Endometrium (tissue), 2 donors: ENCODE measurements at regions not wholly inside any gene's neighbourhood (a gene's known extent, or its start where the extent isn't known, plus 50 kb on each side); places are given as distances from the start of the nearest gene placed in this dataset.

ENCODE experiments used
- FAIRE-seq: peaks from 2 replicates; lab custom pipeline; 2012; peaks lifted over from hg19 to GRCh38; lab: Jason Lieb, UNC
- donor health status: control.
- donor health status: control.

DNA sequence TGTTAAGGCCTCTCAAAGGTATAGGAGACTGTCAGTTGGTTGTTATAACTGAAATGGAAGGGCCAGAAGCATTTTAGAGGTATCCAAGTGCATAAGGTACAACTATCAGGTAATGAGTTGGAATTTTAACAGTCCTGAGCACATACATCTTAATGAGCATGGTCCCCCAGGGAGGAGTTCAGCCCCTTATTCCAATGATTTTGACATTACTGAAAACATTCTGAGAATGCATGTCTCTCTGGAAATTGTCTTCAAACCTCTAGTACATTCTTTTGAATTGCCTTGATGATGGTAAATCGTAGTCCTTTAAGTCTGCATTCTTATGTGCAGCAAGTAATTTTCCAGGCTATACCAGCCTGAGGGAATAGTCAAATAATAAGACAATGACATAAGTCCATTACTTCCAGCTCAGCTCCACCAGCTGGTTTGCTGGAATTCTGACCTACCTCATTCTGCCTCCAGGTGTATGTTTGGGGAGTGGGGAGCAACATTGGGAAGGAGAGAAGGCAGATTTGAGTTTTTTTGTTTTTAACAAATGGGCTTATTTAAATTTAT is 239.2 kb downstream of the MSRB3 start:
- FAIRE-seq: no peak

DNA sequence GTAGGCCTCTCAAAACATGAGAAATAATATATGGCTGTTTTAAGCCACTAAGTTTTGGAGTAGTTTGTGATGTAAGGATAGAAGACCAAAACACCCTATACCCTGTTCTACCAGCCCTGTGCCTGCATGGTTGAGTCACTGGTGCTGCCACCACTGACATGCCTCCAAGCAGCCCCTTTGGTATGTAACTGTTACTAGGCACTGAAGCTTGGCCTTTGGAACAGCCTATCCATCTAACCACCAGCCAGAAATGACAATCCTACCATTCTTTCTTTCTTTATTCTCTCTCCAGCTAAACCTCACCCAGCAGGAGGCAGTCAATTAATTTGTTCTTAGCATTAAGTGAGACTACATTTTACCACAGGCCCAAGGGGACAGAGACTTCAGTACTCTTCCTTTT is 240.3 kb downstream of the MSRB3 start:
- FAIRE-seq: no peak

DNA sequence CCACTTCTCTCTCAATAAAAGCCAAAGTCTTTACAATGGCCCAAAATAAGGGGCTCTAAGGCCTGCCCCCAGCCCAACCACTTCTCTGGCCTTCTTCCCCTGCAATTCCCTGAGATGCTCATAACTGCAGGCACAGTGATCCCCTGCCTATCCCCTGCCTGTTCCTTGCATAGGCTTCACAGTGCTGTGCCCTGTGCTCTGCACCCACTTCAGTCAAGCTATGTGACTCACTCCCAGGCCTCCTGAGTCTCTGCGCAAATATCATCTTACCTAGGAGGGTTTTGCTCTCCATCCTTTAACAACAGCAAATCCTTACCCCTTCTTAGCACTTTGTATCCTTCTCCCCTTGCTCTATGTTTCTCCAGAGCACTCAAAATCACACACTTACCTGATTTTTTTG is 242.2 kb downstream of the MSRB3 start:
- no peak for FAIRE-seq

DNA sequence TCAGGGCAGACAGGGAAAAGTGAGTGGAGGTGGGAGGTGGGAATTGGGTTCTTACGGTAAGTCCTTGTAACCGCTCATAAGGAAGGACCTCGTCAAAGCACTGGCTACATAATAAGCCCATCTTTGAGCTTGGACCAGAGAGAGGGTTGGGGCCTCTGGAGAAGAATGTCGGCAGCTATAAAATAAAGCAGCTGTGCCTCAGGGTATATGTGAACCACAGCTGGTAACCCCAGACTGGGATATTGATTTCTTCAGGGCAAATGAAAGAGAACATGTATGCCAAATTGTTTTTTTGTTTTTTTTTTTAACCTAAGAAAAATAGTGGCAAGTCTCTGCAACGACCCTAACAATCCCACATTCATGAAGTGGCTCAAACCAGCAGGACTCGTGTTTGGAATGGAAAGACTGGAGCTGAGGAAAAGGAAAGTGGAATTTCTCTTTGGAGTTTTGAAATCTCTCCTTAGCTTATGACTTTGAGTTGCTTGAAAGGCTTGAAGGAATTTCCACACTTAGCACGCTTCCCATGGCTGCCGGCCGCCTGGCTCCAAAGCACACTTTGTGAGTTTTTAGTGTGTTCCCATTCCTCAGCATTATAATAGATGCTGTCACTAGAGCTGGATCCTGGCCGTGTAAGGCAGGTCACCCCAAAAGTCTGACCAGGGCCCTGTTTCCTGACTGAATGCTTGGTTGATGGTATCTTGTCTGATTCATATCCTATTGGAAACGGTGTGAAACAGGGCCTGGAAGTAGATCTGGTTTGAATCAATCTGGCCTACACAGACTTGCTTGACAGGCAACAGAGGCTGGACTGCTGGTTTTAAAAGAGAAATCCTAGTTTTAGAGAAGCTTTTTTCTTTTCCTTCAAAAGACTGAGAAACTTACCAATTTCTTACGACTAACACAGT is 244.7 kb downstream of the MSRB3 start:
- no peak for FAIRE-seq

DNA sequence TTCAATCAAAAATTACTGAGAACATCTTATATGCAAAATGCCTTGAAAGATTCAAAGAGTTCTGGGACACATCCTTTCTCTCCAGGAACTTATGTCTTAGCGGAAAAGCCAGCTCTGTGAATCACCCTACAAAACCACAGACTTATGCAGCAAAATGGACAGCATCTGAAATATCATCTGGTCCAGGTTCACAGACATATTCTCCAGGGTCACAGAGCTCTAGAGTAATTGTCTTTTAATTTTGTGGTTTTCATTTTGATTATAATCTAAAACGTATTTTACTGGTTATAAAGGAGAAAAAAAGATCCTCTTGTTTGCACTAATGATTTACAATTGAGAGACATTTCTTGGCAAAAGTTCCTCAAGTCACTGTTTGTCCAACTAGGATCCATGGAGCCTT is 246.2 kb downstream of the MSRB3 start:
- no peak for FAIRE-seq

DNA sequence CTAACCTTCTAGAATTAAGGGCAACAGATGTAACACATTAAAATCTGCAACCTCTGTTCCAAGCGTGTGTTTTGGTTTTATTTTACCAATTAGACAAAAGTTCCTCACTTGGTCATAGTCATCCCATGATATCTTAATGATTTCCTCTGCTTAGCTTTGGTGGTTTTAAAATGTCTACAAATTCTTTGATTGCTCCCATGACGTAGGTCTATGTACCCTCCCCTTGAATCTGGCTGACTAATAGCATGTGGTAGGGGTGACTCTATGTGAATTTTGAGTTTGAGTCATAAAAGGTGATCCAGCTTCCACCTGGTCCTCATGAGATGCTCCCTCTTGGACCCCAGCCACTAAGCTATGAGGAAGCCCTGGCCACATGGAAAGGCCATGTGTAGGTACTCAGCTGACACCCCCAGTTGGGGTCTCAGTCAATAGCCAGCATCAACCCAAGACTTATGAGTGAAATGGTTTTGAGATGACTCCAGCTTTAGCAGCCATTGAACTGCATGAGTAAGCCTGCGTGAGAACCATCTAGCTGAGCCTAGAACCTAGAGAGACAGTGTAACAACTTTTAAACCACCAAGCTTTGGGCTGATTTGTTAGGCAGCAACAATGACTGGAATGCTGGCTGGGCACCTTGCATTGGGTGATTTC is 247.1 kb downstream of the MSRB3 start:
- no peak for FAIRE-seq

DNA sequence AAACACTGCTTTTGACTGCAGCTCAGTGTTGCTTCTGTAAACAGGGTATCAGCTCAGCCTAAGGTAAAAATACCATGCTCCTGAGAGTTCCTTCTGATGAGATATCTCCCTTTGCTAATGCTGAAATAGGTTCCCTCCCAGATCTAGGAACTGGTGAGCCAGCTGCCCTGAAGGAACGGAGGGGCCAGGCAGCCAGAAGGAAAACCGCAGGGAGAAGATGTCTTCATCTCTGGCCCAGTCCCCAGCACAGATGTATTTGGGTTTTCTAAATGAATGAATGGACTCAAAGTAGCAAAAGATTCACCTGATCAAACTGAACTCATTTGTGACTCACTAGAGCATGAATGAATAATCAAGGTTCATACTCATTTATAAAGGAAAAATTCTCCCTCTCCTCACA is 247.8 kb downstream of the MSRB3 start:
- FAIRE-seq: no peak

DNA sequence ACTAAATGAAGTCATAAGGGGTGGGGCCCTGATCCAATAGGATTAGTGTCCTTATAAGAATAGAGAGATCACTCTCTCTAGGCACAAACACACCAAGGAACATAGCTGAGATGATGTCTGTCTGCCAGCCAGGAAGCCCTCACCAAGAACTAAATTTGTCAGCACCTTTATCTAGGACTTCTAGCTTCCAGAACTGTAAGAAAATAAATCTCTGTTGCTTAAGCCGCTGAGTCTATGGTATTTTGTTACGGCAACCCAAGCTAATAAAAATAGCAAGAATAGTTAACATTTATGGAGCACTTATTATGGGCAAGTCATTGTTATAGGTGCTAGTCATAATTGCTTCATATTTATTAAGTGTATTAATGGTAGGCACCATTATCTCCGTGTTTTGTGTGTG is 249.6 kb downstream of the MSRB3 start:
- no peak for FAIRE-seq

DNA sequence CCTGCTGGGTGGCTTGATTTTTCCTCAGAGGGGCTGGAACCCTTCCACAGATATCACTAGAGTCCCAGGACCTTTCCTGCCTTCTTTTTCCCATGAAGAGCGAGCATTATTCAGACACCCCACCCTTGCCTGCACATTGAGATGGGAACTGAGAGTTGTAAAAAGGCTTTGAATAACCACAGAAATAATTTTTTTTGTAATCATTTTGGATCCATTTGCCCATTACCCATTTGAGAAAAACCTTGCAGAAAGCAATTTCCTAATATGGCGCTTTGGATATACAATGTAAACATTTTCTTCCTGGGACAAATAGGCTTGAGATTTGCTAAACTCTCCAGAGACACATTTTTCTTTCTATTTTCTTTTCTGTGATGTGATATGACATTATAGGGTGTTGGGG is 250.6 kb downstream of the MSRB3 start:
- FAIRE-seq: no peak

DNA sequence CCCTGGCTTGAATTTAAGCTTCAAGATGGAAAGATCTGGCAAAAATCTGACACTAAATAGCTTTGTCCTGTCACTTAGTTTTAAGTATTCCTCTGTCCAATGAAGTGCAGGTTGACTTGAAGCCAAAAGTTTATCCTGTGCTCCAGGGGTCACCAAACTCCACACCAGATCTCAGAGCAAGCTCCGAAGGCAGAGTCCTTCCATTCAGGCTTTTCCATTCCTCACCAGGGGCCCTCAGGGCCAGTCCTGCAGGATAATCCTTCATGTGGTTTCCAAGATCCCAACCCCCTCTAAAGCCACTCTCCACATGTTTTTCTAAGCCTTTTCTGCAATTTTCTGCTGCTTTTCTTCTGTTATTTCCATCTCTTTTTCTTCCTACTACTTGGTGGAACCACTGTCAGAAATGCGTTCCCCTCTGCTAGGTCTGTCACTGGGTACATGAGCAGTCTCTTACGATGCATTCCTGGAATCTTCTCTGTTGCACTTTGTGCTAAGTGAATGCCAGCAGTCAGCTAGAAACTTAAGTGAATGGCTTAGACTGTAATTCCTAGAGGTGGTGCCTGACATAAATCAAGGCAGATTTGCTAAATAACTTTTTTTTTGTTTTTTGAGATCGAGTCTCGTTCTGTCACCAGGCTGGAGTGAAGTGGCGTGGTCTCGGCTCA is 251.4 kb downstream of the MSRB3 start:
- no peak for FAIRE-seq

DNA sequence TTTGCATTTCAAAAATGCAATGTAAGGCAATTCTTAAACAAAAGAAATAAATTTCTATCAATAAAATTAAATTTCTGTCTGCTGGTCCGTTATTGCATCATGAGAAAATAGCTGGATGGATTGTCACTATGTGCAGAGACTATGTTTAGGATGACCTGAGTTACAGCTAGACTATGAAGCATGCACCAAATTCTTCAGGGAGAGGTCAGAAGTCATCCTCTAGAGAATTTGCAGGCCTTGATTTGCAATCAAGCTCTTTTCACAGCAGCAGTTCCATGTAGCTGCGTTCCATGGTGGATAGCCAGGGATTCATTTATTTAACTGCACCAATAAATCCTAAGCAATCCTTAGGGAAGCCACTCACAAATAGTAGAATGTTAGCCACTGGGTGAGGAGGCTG is 253.7 kb downstream of the MSRB3 start:
- no peak for FAIRE-seq

DNA sequence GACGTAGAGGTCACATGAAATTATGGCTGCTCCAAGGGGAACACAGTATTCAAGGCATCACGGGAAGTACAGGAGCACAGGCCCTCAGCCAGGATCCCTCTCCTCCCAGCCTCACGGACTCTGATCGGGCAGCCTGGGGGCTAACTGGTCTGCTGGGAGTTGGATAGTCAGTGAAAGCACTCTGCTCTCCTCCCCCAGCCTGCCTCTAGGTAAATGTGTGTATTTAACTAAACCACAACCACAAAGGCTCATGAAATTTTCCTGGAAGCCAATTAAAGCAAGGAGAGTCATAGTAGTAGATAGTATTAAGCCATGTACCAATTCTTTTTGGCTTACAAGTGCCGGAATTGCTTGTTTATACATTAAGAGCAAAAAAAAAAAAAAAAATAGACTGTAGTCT is 254.3 kb downstream of the MSRB3 start:
- no peak for FAIRE-seq

DNA sequence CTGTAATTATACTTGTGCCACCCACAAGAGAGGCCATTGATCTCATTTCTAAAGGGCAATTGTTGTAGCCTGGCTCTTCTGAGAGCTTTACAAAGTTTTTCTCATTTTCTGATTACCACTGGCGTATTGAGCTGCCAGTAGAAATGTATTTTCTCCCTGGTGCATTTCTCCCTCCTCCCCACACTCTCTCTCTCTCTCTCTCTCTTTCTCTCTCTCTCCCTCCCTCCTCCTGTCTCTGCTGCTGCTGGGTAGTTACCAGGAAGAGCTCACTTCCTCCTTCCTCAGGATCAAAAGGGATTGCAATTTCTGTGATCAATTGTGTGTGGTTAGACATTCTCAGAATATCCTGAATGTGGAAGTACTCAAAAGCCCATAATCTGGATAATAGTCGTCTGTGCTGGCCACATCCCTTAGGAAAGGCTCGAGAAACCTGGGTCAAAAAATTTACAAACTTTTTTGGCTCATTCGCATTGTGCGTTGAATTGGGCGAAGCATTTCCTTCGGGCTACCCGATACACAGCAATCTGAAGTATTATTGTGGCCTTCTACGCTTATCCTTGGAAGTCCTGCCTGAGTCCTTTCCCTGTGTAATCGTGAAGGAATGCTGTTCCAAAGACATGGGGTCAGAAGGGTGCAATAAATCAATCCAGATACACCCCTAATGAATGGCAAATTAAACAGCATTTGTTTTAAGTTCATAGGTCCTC is 254.8 kb downstream of the MSRB3 start:
- FAIRE-seq: no peak

DNA sequence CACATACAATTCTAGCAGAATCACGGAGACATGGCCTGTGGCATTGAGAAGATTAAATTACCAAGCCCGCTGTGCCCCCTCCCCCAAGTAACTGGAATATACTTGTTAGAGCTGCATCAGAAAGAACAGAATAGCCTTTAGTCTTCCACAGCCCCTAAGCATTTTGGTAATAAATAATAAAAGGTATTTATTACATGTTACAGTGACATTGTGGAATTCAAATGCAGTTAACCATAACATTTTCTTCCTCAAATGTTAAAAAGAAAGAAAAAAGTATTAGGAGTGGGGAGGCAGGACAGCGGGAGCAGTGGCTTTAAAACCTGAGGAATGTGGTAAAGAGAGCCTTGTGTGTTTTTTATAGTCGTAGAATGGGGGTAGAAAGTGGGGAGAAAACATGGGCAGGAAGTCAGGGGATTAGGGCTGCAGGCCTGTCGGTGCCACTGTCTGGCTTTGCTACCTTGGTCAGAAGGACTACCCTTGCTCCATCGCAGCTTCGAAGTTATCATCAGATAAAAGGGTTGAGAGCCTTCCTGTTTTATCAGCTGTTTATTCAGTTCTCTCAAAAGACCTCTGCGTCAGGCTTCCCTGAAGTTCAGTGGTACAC is 255.9 kb downstream of the MSRB3 start:
- no peak for FAIRE-seq

DNA sequence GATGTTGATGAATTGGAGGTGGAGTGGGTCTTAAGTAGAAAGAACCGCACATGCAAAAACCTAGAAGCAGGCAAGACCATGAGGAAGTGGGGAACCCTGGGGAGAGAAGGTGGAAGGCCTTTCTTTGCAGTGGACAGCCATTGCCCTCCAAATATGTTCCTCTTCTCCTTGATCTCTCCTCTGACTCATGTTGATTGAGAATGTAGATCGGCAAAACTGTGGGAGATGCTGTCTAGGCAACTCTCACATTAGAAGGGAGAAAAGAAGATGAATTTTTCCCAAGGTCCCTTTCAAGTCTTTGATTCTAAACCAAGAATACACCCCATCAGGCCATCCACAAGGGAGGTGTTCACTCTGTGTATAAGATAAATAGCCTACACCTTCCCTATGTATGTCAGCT is 257.5 kb downstream of the MSRB3 start:
- no peak for FAIRE-seq

DNA sequence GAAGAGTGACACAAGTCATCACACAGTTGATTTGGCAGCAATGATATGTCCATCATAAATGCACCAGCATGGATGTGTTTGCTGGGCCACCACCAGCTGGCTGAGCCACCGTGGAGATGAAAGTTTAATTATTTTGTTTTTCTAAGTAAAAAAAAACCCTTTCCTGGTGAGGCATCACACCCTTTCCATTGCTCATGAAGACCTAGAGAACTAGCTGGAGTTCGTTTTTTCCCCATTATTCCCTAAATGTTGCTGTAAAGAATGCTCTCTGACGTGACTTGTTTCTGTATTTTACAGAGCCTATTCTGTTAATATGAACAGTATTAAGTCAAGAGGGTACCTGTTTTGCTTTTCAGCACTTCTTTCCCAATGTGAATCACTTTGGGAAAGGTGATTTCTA is 257.9 kb downstream of the MSRB3 start:
- FAIRE-seq: no peak

DNA sequence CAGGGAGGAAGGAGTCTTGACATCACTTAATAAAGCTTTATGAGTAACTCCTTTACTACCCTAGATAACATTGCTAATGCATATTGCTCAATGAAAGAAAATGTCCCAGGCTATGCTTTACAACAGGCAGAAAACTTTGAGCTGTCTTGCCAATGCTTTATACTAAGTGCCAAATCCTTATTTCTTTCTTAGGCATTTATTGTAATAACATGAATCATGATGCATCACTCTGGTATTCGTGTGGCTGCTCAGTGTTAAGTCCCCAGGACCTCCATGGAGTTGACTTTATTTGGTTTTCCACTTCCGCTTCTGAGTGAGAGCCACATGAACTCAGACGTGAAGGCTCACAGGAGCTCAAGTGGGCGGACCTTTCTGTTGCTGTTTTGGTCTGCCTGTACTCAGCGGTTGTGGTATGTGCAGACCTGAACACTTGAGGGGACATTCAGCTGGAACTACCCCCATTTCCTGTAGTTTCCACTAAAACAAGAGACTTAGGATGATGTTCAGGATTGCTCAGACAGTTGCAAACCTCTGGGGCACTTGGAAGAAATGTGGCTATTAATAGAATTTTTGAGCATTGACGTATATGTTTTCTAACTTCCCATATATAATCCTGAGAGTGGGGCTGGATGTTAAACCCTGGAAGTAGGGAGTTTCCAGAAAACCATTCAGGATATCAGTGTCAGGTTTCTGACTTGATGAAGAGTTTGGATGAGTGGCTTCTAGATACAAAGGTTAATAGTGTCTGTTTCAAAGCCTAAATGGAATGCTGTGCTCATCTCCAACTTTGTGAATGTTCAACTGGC is 258.6 kb downstream of the MSRB3 start:
- FAIRE-seq: peak; percentile 88

DNA sequence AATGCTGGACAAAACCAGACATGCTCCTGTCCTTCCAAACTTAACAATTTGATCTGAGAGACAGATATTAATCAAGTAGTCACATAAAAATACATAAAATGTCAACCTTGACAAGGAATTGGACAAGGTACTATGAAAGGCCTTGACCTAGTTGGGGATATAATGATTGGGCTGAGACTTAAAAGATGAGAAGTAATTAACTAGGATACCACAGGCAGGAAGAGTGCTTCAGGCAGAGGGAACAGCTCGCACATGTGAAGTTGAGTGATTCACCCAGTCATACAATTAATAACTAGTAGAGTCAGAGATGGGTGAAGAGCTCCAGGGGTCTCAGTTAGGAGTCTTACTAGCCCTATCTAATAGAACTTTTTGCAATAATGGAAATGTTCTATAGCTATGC is 259.5 kb downstream of the MSRB3 start:
- FAIRE-seq: no peak

DNA sequence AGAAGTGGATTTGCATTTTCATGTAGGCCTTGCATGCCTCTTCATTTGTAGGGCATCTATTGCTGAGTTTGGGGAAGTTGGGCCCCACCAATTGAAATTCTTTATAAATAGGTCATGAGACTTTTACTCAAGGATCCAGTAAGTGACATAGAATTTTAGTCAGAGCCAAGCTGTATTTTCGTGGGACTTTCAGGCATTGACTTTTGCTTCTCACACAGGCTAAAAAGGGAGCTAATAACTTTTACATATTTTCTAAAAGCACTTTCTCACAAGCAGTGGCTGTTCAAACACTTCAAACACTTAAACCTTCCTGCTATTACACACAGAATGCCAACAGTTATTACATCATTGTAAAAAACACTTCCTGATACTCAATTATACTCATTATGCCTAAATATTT is 260.5 kb downstream of the MSRB3 start:
- no peak for FAIRE-seq

DNA sequence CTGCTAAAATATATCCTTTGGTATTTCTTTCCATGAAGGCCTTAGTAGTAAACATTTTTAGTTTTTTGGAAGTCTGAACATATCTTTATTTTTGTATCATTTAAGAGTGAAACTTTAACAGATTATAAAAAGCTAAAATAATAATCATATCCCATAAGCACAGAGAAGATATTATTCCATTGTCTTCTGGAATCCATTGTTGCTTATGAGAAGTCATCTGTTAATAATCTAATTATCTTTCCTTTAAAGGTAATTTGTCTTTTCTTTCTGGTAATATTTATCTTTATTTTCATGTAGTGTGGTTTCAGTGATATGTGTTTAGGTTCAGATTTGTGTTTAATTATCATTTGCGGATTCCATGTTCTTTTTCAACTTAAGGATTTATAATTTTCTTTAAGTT is 261.7 kb downstream of the MSRB3 start:
- FAIRE-seq: peak; percentile 50

DNA sequence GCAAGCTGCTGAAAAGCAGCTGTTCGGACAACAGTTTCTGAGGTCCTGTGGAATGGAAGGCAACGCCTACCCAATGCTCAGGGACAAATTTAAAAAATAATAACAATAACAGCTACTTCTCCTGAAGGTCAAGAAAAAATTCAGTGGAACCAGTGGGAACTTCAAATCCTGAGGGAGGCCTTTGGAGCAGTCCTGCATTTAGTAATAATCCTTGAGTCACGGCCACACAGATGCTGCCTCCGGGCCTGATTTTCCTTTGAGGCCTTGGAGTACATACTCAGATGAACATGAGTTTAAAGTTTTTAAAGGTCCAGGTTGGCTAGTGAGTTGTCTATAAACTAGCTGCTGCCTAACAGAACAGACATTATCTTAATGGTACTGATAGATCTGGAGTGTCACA is 268.0 kb downstream of the MSRB3 start:
- no peak for FAIRE-seq
